K562 (cell line): ENCODE measurements at regions not wholly inside any gene's neighbourhood (a gene's known extent, or its start where the extent isn't known, plus 50 kb on each side); places are given as distances from the start of the nearest gene placed in this dataset.

Experiments
- ATAC-seq: fragments of 200-7000 bp; cut with Tn5 transposase; 3 replicates; pipeline ENCODE4 v1.9.1; 2020; ENCODE audit warnings: moderate library complexity
- BruUV-seq: library from RNA; stranded (reverse); fragments of 400-500 nt; replicated peaks from 2 replicates; lab custom pipeline; 2021; lab: Mats Ljungman, UMichigan
- CTCF ChIA-PET: fragments of 300-600 bp; formaldehyde crosslinking; extraction: SDS; loops from one replicate; lab custom pipeline; 2021; ENCODE audit warnings: low intra/inter-chr PET ratio; lab: Yijun Ruan, JAX
- POLR2A ChIA-PET: fragments of 300-600, 350-650 bp; sonication (Branson Sonifier 250); formaldehyde crosslinking; extraction: SDS; loops from one replicate; lab custom pipeline; 2021; ENCODE audit warnings: antibody characterized with exemption, inconsistent platforms; lab: Yijun Ruan, JAX
- DNase-seq, 4 experiments: peaks; one replicate each; pipeline versions ENCODE4 v3.0.0 to v3.0.0-alpha.2; 2011 to 2018; ENCODE audit warnings: low spot score in 3 of 4, mixed read lengths in 3 of 4; ENCODE audit errors: extremely low read depth in 1 of 4
- FAIRE-seq: peaks from 2 replicates; lab custom pipeline; 2011; peaks lifted over from hg19 to GRCh38; lab: Jason Lieb, UNC
- H2AFZ ChIP-seq: 2 replicates; pipeline ENCODE4 v1.6.0; 2011; ENCODE audit warnings: low read depth, low read length, control low read depth, inconsistent platforms
- H3K27ac ChIP-seq: fragments of 200-600 bp; 3 replicates; pipeline ENCODE4 v1.8.0; 2011; ENCODE audit warnings: low read depth, mild to moderate bottlenecking, control low read depth, inconsistent platforms, low read length, moderate library complexity, mixed read lengths; ENCODE audit errors: extremely low read depth
- H3K27me3 ChIP-seq, 2 experiments: fragments of 300-600 bp in 1 of 2; 2 replicates in 1 of 2; 3 replicates in 1 of 2; pipeline versions ENCODE4 v1.6.0 to v1.8.0; 2011; ENCODE audit warnings: inconsistent platforms in 2 of 2, low read length in 2 of 2, mild to moderate bottlenecking in 1 of 2, mixed read lengths in 1 of 2, moderate library complexity in 1 of 2; ENCODE audit not compliant: control insufficient read depth in 2 of 2, insufficient read depth in 2 of 2
- H3K36me3 ChIP-seq: fragments of 300-600 bp; 3 replicates; pipeline ENCODE4 v1.8.0; 2011; ENCODE audit warnings: mild to moderate bottlenecking, low read length, inconsistent platforms; ENCODE audit not compliant: control insufficient read depth, insufficient read depth
- H3K4me1 ChIP-seq, 2 experiments: fragments of 200-600 bp in 1 of 2; replicated peaks in 1 of 2; 2 replicates in 1 of 2; 3 replicates in 1 of 2; pipeline versions ENCODE4 v1.5.1 to v1.8.0; 2011; ENCODE audit warnings: inconsistent platforms in 2 of 2, low read length in 2 of 2, mild to moderate bottlenecking in 1 of 2, mixed read lengths in 1 of 2, moderate library complexity in 1 of 2; ENCODE audit not compliant: control insufficient read depth in 2 of 2, insufficient read depth in 2 of 2
- H3K4me2 ChIP-seq: 2 replicates; pipeline ENCODE4 v1.6.1; 2011; ENCODE audit warnings: low read length, control low read depth, inconsistent platforms, mixed read lengths; ENCODE audit not compliant: insufficient read depth
- H3K4me3 ChIP-seq: fragments of 200-600 bp; sonication (generic), shearing (Covaris generic); 2 replicates; pipeline ENCODE4 v1.5.1; 2016; ENCODE audit warnings: control low read depth, inconsistent platforms
- H3K79me2 ChIP-seq: fragments of 200-600 bp; 3 replicates; pipeline ENCODE4 v1.8.0; 2011; ENCODE audit warnings: low read length, inconsistent platforms; ENCODE audit not compliant: control insufficient read depth, insufficient read depth
- H3K9ac ChIP-seq, 2 experiments: 2 replicates each; pipeline versions ENCODE4 v1.6.0 to v1.6.1; 2011; ENCODE audit warnings: low read depth in 2 of 2, low read length in 2 of 2, control low read depth in 1 of 2, inconsistent platforms in 1 of 2, mild to moderate bottlenecking in 1 of 2, mixed read lengths in 1 of 2; ENCODE audit not compliant: insufficient read depth in 1 of 2
- H3K9me1 ChIP-seq: one replicate; pipeline ENCODE4 v1.6.0; 2011; ENCODE audit warnings: inconsistent platforms, mild to moderate bottlenecking, low read length, moderate library complexity; ENCODE audit not compliant: control insufficient read depth, insufficient read depth
- H3K9me3 ChIP-seq: replicated peaks from 2 replicates; pipeline ENCODE4 v1.5.1; 2011; ENCODE audit warnings: low read depth, low read length, inconsistent platforms; ENCODE audit not compliant: control insufficient read depth, insufficient read depth
- H4K20me1 ChIP-seq: replicated peaks from 2 replicates; pipeline ENCODE4 v1.6.1; 2011; ENCODE audit warnings: low read length, inconsistent platforms, mixed read lengths; ENCODE audit not compliant: control insufficient read depth, insufficient read depth
- E2F1 ChIP-seq: sonication (generic); formaldehyde crosslinking; IDR thresholded peaks from 2 replicates; pipeline ENCODE4 v1.8.1; 2023; ENCODE audit warnings: mild to moderate bottlenecking, missing genetic modification reagents, moderate library complexity
- FOXK1 ChIP-seq: sonication (generic); formaldehyde crosslinking; IDR thresholded peaks from 2 replicates; pipeline ENCODE4 v1.8.0; 2022; ENCODE audit warnings: missing genetic modification reagents, mild to moderate bottlenecking, borderline replicate concordance
- NFXL1 ChIP-seq: fragments of 450-650 bp; formaldehyde crosslinking; IDR thresholded peaks from 2 replicates; pipeline ENCODE4 v1.4.0; 2021; ENCODE audit warnings: mild to moderate bottlenecking
- RBM17 ChIP-seq: fragments of 200-400 bp; formaldehyde crosslinking; IDR thresholded peaks from 2 replicates; pipeline ENCODE4 v1.6.1; 2017; ENCODE audit warnings: low read depth, mild to moderate bottlenecking, low read length, borderline replicate concordance
- RBM25 ChIP-seq: fragments of 200-400 bp; formaldehyde crosslinking; IDR thresholded peaks from 2 replicates; pipeline ENCODE4 v1.6.1; 2018; ENCODE audit warnings: low read length, low read depth, moderate library complexity; ENCODE audit not compliant: severe bottlenecking
- THAP12 ChIP-seq: fragments of 250-450 bp; sonication (Bioruptor Pico); IDR thresholded peaks from 2 replicates; pipeline ENCODE4 v1.9.0; 2021; ENCODE audit warnings: mild to moderate bottlenecking, inconsistent platforms
- ZNF133 ChIP-seq: fragments of 250-450 bp; sonication (Bioruptor Pico); IDR thresholded peaks from 2 replicates; pipeline ENCODE4 v1.4.0; 2020; ENCODE audit warnings: mild to moderate bottlenecking
- ZNF239 ChIP-seq: fragments of 250-450 bp; sonication (Bioruptor Pico); IDR thresholded peaks from 2 replicates; pipeline ENCODE4 v1.4.0; 2020; ENCODE audit warnings: mild to moderate bottlenecking
- ZNF431 ChIP-seq: sonication (generic); formaldehyde crosslinking; IDR thresholded peaks from 2 replicates; pipeline ENCODE4 v1.8.0; 2022; ENCODE audit warnings: mild to moderate bottlenecking, missing genetic modification reagents
- ZNF511 ChIP-seq: sonication (generic); formaldehyde crosslinking; IDR thresholded peaks from 2 replicates; pipeline ENCODE4 v1.8.0; 2022; ENCODE audit warnings: mild to moderate bottlenecking, missing genetic modification reagents
- ZNF639 ChIP-seq, 2 experiments: fragments of 200-800 bp in 1 of 2; sonication (Bioruptor generic) in 1 of 2; sonication (generic) in 1 of 2; formaldehyde crosslinking in 1 of 2; IDR thresholded peaks in 1 of 2; conservative IDR thresholded peaks in 1 of 2; 2 replicates each; pipeline versions ENCODE4 v1.5.0 to v1.6.1; 2016 to 2020; ENCODE audit warnings: missing compliant biosample characterization in 1 of 2, missing genetic modification characterization in 1 of 2, missing genetic modification reagents in 1 of 2
- WGBS: fragments of 100-300 bp; shearing (Covaris generic); methylation state at CpG from one replicate; pipeline ENCODE4 v1.1.6; 2016; ENCODE audit warnings: low coverage, mixed read lengths; ENCODE audit not compliant: insufficient coverage; ENCODE audit errors: missing lambda C conversion rate; 5-methylcytosine and 5-hydroxymethylcytosine counted together
- in situ Hi-C: fragments of 300-500 bp; cut with MboI; formaldehyde crosslinking; loops from 4 replicates; pipeline ENCODE4 v1.15.0; 2018; ENCODE audit warnings: inconsistent platforms, mixed read lengths
- intact Hi-C: fragments of 100-400 bp; cut with micrococcal nuclease; formaldehyde crosslinking; loops from 2 replicates; pipeline ENCODE4 v1.14.2; 2022

GRCh38 chr17:34861864-34862263 is 99.4 kb downstream of the CCT6B start:
- TF ChIP-seq ZNF511 (CRISPR knock-in tag) (no peak), ZNF431 (CRISPR knock-in tag) (no peak), THAP12 (CRISPR knock-in tag) (no peak), ZNF239 (no peak), FOXK1 (CRISPR knock-in tag) (no peak), E2F1 (no peak), RBM25 (no peak), ZNF133 (no peak), NFXL1 (CRISPR knock-in tag) (no peak), ZNF639 (CRISPR knock-in tag; conservative IDR thresholded peaks at IDR 0.05 in 1 of 2, IDR thresholded peaks at IDR 0.05 in 1 of 2) (no peak), RBM17 (no peak)
- intact Hi-C loops: no loop called here
- ChIA-PET CTCF (no interaction called here), POLR2A (interaction anchor here (0.5 kb wide), 1 partner anchor 29 kb away, joined by 3 read pairs; no protein-coding TSS in a partner anchor)
- H3K36me3 ChIP-seq: no peaks in the 10 kb centered on the region
- H3K27ac ChIP-seq: no peak overlapping the region
- H3K27me3 ChIP-seq: peaks cover 6 to 47% of the 10 kb centered on the region in 2 experiments; a peak in 4 of 5 replicates
- no peak overlapping the region for H3K4me2 ChIP-seq
- no peak overlapping the region for H2AFZ ChIP-seq
- in situ Hi-C loops: no loop called here
- DNase-seq: no peak
- no peak overlapping the region for H3K9ac ChIP-seq
- no peaks in the 10 kb centered on the region for H3K9me1 ChIP-seq
- no peak overlapping the region for H3K4me3 ChIP-seq
- no peaks in the 10 kb centered on the region for H3K9me3 ChIP-seq
- 0% methylated on average over 4 of the region's 4 CpGs for WGBS
- ATAC-seq: no peak
- no peaks in the 10 kb centered on the region for H3K79me2 ChIP-seq
- FAIRE-seq: no peak
- no peaks in the 10 kb centered on the region; the same call in 1 of the 2 replicates for H4K20me1 ChIP-seq
- H3K4me1 ChIP-seq: no peaks in the 10 kb centered on the region; a peak in 1 of 5 replicates
- BruUV-seq: no TSS peak
